NCI-H2171 treated with DMSO at 0.1 percent for 48 hours (cell line): ENCODE measurements at regions not wholly inside any gene's neighbourhood (a gene's known extent, or its start where the extent isn't known, plus 50 kb on each side); places are given as distances from the start of the nearest gene placed in this dataset.

Experiments used
- DNase-seq: peaks from one replicate; lab custom pipeline; 2025; lab: John Stamatoyannopoulos, UW

GRCh38 chr4:13047591-13047990 lies 436.5 kb downstream of the RAB28 start:
- DNase-seq = no peak

- no peak for DNase-seq
Observed at GRCh38 chr4:13036841-13037240, 447.3 kb downstream of the RAB28 start.

GRCh38 chr4:13032936-13033335 lies 451.2 kb downstream of the RAB28 start:
- no peak for DNase-seq

GRCh38 chr4:13024147-13025105 lies 459.7 kb downstream of the RAB28 start:
- no peak for DNase-seq

- no peak for DNase-seq
Observed at GRCh38 chr4:13007802-13008470, 476.2 kb downstream of the RAB28 start.

- no peak for DNase-seq
Observed at GRCh38 chr4:12993923-12994322, 490.2 kb downstream of the RAB28 start.

- DNase-seq = no peak
Observed at GRCh38 chr4:12987284-12987683, 496.9 kb downstream of the RAB28 start.

GRCh38 chr4:12979797-12980196 lies 504.3 kb downstream of the RAB28 start:
- DNase-seq = no peak

- no peak for DNase-seq
Observed at GRCh38 chr4:12978310-12978709, 505.8 kb downstream of the RAB28 start.

- no peak for DNase-seq
Observed at GRCh38 chr4:12975511-12975910, 508.6 kb downstream of the RAB28 start.

- DNase-seq = no peak
Observed at GRCh38 chr4:12973522-12973921, 510.6 kb downstream of the RAB28 start.

- DNase-seq = no peak
Observed at GRCh38 chr4:12968345-12968744, 515.8 kb downstream of the RAB28 start.

GRCh38 chr4:12966726-12967125 lies 517.4 kb downstream of the RAB28 start:
- no peak for DNase-seq

- no peak for DNase-seq
Observed at GRCh38 chr4:12965334-12965733, 518.8 kb downstream of the RAB28 start.

GRCh38 chr4:12963912-12964311 lies 520.2 kb downstream of the RAB28 start:
- no peak for DNase-seq

GRCh38 chr4:12963291-12963690 lies 520.8 kb downstream of the RAB28 start:
- no peak for DNase-seq

GRCh38 chr4:12961713-12962112 lies 522.4 kb downstream of the RAB28 start:
- no peak for DNase-seq

GRCh38 chr4:12958436-12958835 lies 525.7 kb downstream of the RAB28 start:
- no peak for DNase-seq

- DNase-seq = no peak
Observed at GRCh38 chr4:12957108-12957507, 527.0 kb downstream of the RAB28 start.

- DNase-seq = no peak
Observed at GRCh38 chr4:12956026-12956425, 528.1 kb downstream of the RAB28 start.

- no peak for DNase-seq
Observed at GRCh38 chr4:12949719-12950490, 534.2 kb downstream of the RAB28 start.

- no peak for DNase-seq
Observed at GRCh38 chr4:12943069-12943468, 541.1 kb downstream of the RAB28 start.
